ENCODE measurements at regions not wholly inside any gene's neighbourhood (a gene's known extent, or its start where the extent isn't known, plus 50 kb on each side); places are given as distances from the start of the nearest gene placed in this dataset.

GRCh38 chr10:42977032-42977416, 99.8 kb upstream of the RET start:
- H3K4me3 Mint-ChIP-seq: no peak overlapping the region
- H3K36me3 ChIP-seq (ENCODE audit: control insufficient read depth, insufficient read depth, low read length): no peaks in the 10 kb centered on the region
- no peak for TF ChIP-seq CTCF (IDR thresholded peaks at IDR 0.05)
- no peaks in the 10 kb centered on the region for H3K27me3 ChIP-seq (ENCODE audit: control insufficient read depth, insufficient read depth, low read length)
- H3K4me3 ChIP-seq (ENCODE audit: low read length): no peak overlapping the region
- ATAC-seq (no peak), DNase-seq (no peak)
- no peaks in the 10 kb centered on the region for H3K4me1 ChIP-seq (ENCODE audit: control insufficient read depth, insufficient read depth, low read length)
- no peak overlapping the region for H3K27ac ChIP-seq (ENCODE audit: low read length)
- no peaks in the 10 kb centered on the region for H3K9me3 ChIP-seq (ENCODE audit: control insufficient read depth, insufficient read depth, low read length)
- H3K9me3 Mint-ChIP-seq: no peaks in the 10 kb centered on the region
- H3K27me3 Mint-ChIP-seq (ENCODE audit: low read depth in 2 of 2): no peaks in the 10 kb centered on the region
- no peaks in the 10 kb centered on the region for H3K36me3 Mint-ChIP-seq
- intact Hi-C loops (cut with micrococcal nuclease): no loop called here
- no peaks in the 10 kb centered on the region for H3K4me1 Mint-ChIP-seq
- no peak overlapping the region for H3K27ac Mint-ChIP-seq
- WGBS (ENCODE audit: insufficient coverage): 87% methylated on average over 5 of the region's 5 CpGs

- DNase-seq: peak in 1 of 2 donors; percentile 2
- no peaks in the 10 kb centered on the region for H3K36me3 Mint-ChIP-seq
These were observed 97.7 kb upstream of the RET start for GRCh38 chr10:42979181-42979580.

GRCh38 chr10:42979721-42980467, 97.0 kb upstream of the RET start:
- WGBS (ENCODE audit: insufficient coverage): 80% methylated on average over 12 of the region's 12 CpGs

More at GRCh38 chr10:42979181-42979580, 97.7 kb upstream of the RET start:
- Histone ChIP-seq H3K4me3 (ENCODE audit: low read length) (no peak overlapping the region), H3K27ac (ENCODE audit: low read length) (no peak overlapping the region), H3K27me3 (ENCODE audit: control insufficient read depth, insufficient read depth, low read length) (no peaks in the 10 kb centered on the region), H3K36me3 (ENCODE audit: control insufficient read depth, insufficient read depth, low read length) (no peaks in the 10 kb centered on the region), H3K9me3 (ENCODE audit: control insufficient read depth, insufficient read depth, low read length) (no peaks in the 10 kb centered on the region), H3K4me1 (ENCODE audit: control insufficient read depth, insufficient read depth, low read length) (no peaks in the 10 kb centered on the region)
- no peak for TF ChIP-seq CTCF (IDR thresholded peaks at IDR 0.05)
- intact Hi-C loops (cut with micrococcal nuclease): no loop called here
- Mint-ChIP-seq H3K4me1 (no peaks in the 10 kb centered on the region), H3K27me3 (ENCODE audit: low read depth in 2 of 2) (no peaks in the 10 kb centered on the region), H3K4me3 (no peak overlapping the region), H3K9me3 (no peaks in the 10 kb centered on the region), H3K27ac (no peak overlapping the region)
- ATAC-seq: no peak
- 49% methylated on average over 2 of the region's 2 CpGs for WGBS (ENCODE audit: insufficient coverage)

More at GRCh38 chr10:42979721-42980467, 97.0 kb upstream of the RET start:
- H3K27ac ChIP-seq (ENCODE audit: low read length): no peak overlapping the region
- Mint-ChIP-seq H3K9me3 (no peaks in the 10 kb centered on the region), H3K27ac (no peak overlapping the region), H3K4me3 (no peak overlapping the region), H3K36me3 (no peaks in the 10 kb centered on the region), H3K27me3 (ENCODE audit: low read depth in 2 of 2) (no peaks in the 10 kb centered on the region), H3K4me1 (no peaks in the 10 kb centered on the region)
- no peak for TF ChIP-seq CTCF (IDR thresholded peaks at IDR 0.05)
- H3K9me3 ChIP-seq (ENCODE audit: control insufficient read depth, insufficient read depth, low read length): no peaks in the 10 kb centered on the region
- H3K36me3 ChIP-seq (ENCODE audit: control insufficient read depth, insufficient read depth, low read length): no peaks in the 10 kb centered on the region
- ATAC-seq (no peak), DNase-seq (peak in 1 of 2 donors; percentile 3)
- intact Hi-C loops (cut with micrococcal nuclease): no loop called here
- H3K27me3 ChIP-seq (ENCODE audit: control insufficient read depth, insufficient read depth, low read length): no peaks in the 10 kb centered on the region
- H3K4me3 ChIP-seq (ENCODE audit: low read length): no peak overlapping the region
- no peaks in the 10 kb centered on the region for H3K4me1 ChIP-seq (ENCODE audit: control insufficient read depth, insufficient read depth, low read length)
